CD14-positive monocyte (primary cell): ENCODE measurements at regions not wholly inside any gene's neighbourhood (a gene's known extent, or its start where the extent isn't known, plus 50 kb on each side); places are given as distances from the start of the nearest gene placed in this dataset.

ENCODE experiments used
- DNase-seq, 3 donors: peaks; one replicate each; pipeline ENCODE4 v3.0.0-alpha.2; 2011 to 2022
- H2AFZ ChIP-seq: 2 replicates; pipeline ENCODE4 v1.6.0; 2012; ENCODE audit warnings: mild to moderate bottlenecking, low read depth, low read length, inconsistent platforms; ENCODE audit not compliant: insufficient read depth, poor library complexity, severe bottlenecking
- H3K27ac ChIP-seq, 2 donors: 1 replicate in 1 of 2; 2 replicates in 1 of 2; pipeline ENCODE4 v1.5.1; 2012 to 2013; ENCODE audit warnings: low read length in 2 of 2, control low read depth in 1 of 2, inconsistent platforms in 1 of 2, low read depth in 1 of 2, mild to moderate bottlenecking in 1 of 2
- H3K27me3 ChIP-seq, 2 donors: one replicate each; pipeline versions ENCODE4 v1.6.0 to v1.6.1; 2011 to 2013; ENCODE audit warnings: low read length in 2 of 2; ENCODE audit not compliant: control insufficient read depth in 2 of 2, insufficient read depth in 2 of 2
- H3K36me3 ChIP-seq, 2 donors: replicated peaks in 1 of 2; 1 replicate in 1 of 2; 2 replicates in 1 of 2; pipeline versions ENCODE4 v1.5.1 to v1.6.1; 2012 to 2013; ENCODE audit warnings: low read length in 2 of 2, control low read depth in 1 of 2, inconsistent platforms in 1 of 2, mild to moderate bottlenecking in 1 of 2; ENCODE audit not compliant: insufficient read depth in 2 of 2, control insufficient read depth in 1 of 2
- H3K4me1 ChIP-seq, 2 donors: 1 replicate in 1 of 2; 2 replicates in 1 of 2; pipeline versions ENCODE4 v1.5.1 to v1.6.1; 2012 to 2013; ENCODE audit warnings: low read length in 2 of 2, control low read depth in 1 of 2, inconsistent platforms in 1 of 2, mild to moderate bottlenecking in 1 of 2, moderate library complexity in 1 of 2; ENCODE audit not compliant: insufficient read depth in 2 of 2, control insufficient read depth in 1 of 2
- H3K4me2 ChIP-seq: replicated peaks from 2 replicates; pipeline ENCODE3; 2012; ENCODE audit warnings: low read length, moderate library complexity, mild to moderate bottlenecking; ENCODE audit not compliant: poor library complexity, severe bottlenecking; ENCODE audit errors: extremely low read depth
- H3K4me3 ChIP-seq, 3 experiments: fragments of 200-600 bp in 1 of 3; sonication (generic) in 1 of 3; replicated peaks in 1 of 3; 1 replicate in 2 of 3; 2 replicates in 1 of 3; pipeline ENCODE4 v1.5.1; 2011 to 2013; ENCODE audit warnings: low read length in 3 of 3, mild to moderate bottlenecking in 3 of 3, control low read depth in 2 of 3, low read depth in 2 of 3, inconsistent platforms in 1 of 3, moderate library complexity in 1 of 3
- H3K79me2 ChIP-seq: 2 replicates; pipeline ENCODE4 v1.6.0; 2012; ENCODE audit warnings: mild to moderate bottlenecking, control low read depth, inconsistent platforms, low read length, moderate library complexity; ENCODE audit not compliant: insufficient read depth
- H3K9ac ChIP-seq: 2 replicates; pipeline ENCODE4 v1.6.0; 2017; ENCODE audit warnings: low read length, mild to moderate bottlenecking; ENCODE audit not compliant: insufficient read depth, poor library complexity, severe bottlenecking
- H3K9me3 ChIP-seq, 2 donors: replicated peaks in 1 of 2; 1 replicate in 1 of 2; 2 replicates in 1 of 2; pipeline versions ENCODE4 v1.5.1 to v1.6.1; 2012 to 2013; ENCODE audit warnings: low read length in 2 of 2, control low read depth in 1 of 2; ENCODE audit not compliant: control insufficient read depth in 1 of 2, insufficient read depth in 1 of 2
- H4K20me1 ChIP-seq: 2 replicates; pipeline ENCODE4 v1.6.0; 2012; ENCODE audit warnings: mild to moderate bottlenecking, low read length, control low read depth, moderate library complexity; ENCODE audit not compliant: insufficient read depth
- H3K27ac Mint-ChIP-seq, 7 donors: one replicate each; pipeline ENCODE4 v1.8.0; 2020; ENCODE audit warnings: mild to moderate bottlenecking in 7 of 7, mixed read lengths in 7 of 7, moderate library complexity in 6 of 7, inconsistent platforms in 2 of 7
- H3K27me3 Mint-ChIP-seq, 3 donors: one replicate each; pipeline ENCODE4 v1.8.0; 2021 to 2022; ENCODE audit warnings: low read depth in 3 of 3, mild to moderate bottlenecking in 3 of 3, mixed read lengths in 3 of 3, moderate library complexity in 3 of 3, inconsistent platforms in 1 of 3
- H3K36me3 Mint-ChIP-seq, 2 donors: one replicate each; pipeline ENCODE4 v1.8.0; 2020; ENCODE audit warnings: mixed read lengths in 2 of 2, inconsistent platforms in 1 of 2, mild to moderate bottlenecking in 1 of 2
- H3K4me1 Mint-ChIP-seq: one replicate; pipeline ENCODE4 v1.8.0; 2020; ENCODE audit warnings: mild to moderate bottlenecking, mixed read lengths
- H3K4me3 Mint-ChIP-seq, 2 donors: one replicate each; pipeline ENCODE4 v1.8.0; 2020; ENCODE audit warnings: mild to moderate bottlenecking in 2 of 2, mixed read lengths in 2 of 2, moderate library complexity in 1 of 2
- H3K9me3 Mint-ChIP-seq, 7 donors: one replicate each; pipeline ENCODE4 v1.8.0; 2020 to 2022; ENCODE audit warnings: mixed read lengths in 7 of 7, mild to moderate bottlenecking in 6 of 7, moderate library complexity in 6 of 7, inconsistent platforms in 2 of 7
- CTCF ChIP-seq: fragments of 200-600 bp; IDR thresholded peaks from one replicate; pipeline ENCODE4 v1.8.0; 2022; ENCODE audit warnings: antibody characterized with exemption, mild to moderate bottlenecking
- WGBS: methylation state at CpG from one replicate; pipeline ENCODE4 v1.1.5; 2013; ENCODE audit warnings: missing lambda C conversion rate; ENCODE audit not compliant: insufficient coverage; 5-methylcytosine and 5-hydroxymethylcytosine counted together
- intact Hi-C, 2 donors: fragments of 100-400 bp; cut with micrococcal nuclease; formaldehyde crosslinking; loops; one replicate each; pipeline versions ENCODE4 v1.15.0 to v1.15.1; 2023

GRCh38 chr3:193874997-193875593 is 260.9 kb upstream of the HES1 start:
- Histone ChIP-seq H3K27ac (no peak overlapping the region), H3K4me1 (peaks cover under 1 to 6% of the 10 kb centered on the region in 2 donors), H3K27me3 (peaks cover 0 to under 1% of the 10 kb centered on the region in 2 donors), H2AFZ (no peak overlapping the region), H3K36me3 (no peaks in the 10 kb centered on the region), H3K4me2 (no peak overlapping the region), H4K20me1 (no peaks in the 10 kb centered on the region), H3K9ac (no peak overlapping the region), H3K9me3 (no peaks in the 10 kb centered on the region), H3K79me2 (no peaks in the 10 kb centered on the region), H3K4me3 (no peak overlapping the region)
- 100% methylated on average over 2 of the region's 5 CpGs for WGBS
- no peak for TF ChIP-seq CTCF
- Mint-ChIP-seq H3K9me3 (peaks cover 0 to 3% (median 0%) of the 10 kb centered on the region in 7 donors), H3K36me3 (peaks cover 0 to 5% of the 10 kb centered on the region in 2 donors), H3K4me1 (peaks cover 14% of the 10 kb centered on the region), H3K4me3 (no peak overlapping the region), H3K27me3 (peaks cover 7 to 19% (median 17%) of the 10 kb centered on the region in 3 donors), H3K27ac (peak overlapping the region in 1 of 7 donors; percentile 66)
- DNase-seq = no peak
- intact Hi-C loops = no loop called here

GRCh38 chr3:193875601-193876321 is 260.2 kb upstream of the HES1 start:
- Histone ChIP-seq H3K4me3 (no peak overlapping the region), H3K36me3 (no peaks in the 10 kb centered on the region), H2AFZ (no peak overlapping the region), H3K79me2 (no peaks in the 10 kb centered on the region), H3K4me1 (peaks cover 0 to 4% of the 10 kb centered on the region in 2 donors), H3K27ac (no peak overlapping the region), H3K9me3 (no peaks in the 10 kb centered on the region), H3K27me3 (no peaks in the 10 kb centered on the region), H3K4me2 (no peak overlapping the region), H3K9ac (no peak overlapping the region), H4K20me1 (no peaks in the 10 kb centered on the region)
- H3K36me3 Mint-ChIP-seq = no peaks in the 10 kb centered on the region
- no peaks in the 10 kb centered on the region for H3K9me3 Mint-ChIP-seq
- intact Hi-C loops = no loop called here
- DNase-seq = no peak
- no peak overlapping the region for H3K4me3 Mint-ChIP-seq
- peaks cover 2 to 13% (median 11%) of the 10 kb centered on the region in 3 donors for H3K27me3 Mint-ChIP-seq
- peaks cover 10% of the 10 kb centered on the region for H3K4me1 Mint-ChIP-seq
- H3K27ac Mint-ChIP-seq = peak overlapping the region in 1 of 7 donors; percentile 66
- no peak for TF ChIP-seq CTCF
- 43% methylated on average over 2 of the region's 5 CpGs for WGBS
